ENCODE measurements at regions not wholly inside any gene's neighbourhood (a gene's known extent, or its start where the extent isn't known, plus 50 kb on each side); places are given as distances from the start of the nearest gene placed in this dataset.

DNA sequence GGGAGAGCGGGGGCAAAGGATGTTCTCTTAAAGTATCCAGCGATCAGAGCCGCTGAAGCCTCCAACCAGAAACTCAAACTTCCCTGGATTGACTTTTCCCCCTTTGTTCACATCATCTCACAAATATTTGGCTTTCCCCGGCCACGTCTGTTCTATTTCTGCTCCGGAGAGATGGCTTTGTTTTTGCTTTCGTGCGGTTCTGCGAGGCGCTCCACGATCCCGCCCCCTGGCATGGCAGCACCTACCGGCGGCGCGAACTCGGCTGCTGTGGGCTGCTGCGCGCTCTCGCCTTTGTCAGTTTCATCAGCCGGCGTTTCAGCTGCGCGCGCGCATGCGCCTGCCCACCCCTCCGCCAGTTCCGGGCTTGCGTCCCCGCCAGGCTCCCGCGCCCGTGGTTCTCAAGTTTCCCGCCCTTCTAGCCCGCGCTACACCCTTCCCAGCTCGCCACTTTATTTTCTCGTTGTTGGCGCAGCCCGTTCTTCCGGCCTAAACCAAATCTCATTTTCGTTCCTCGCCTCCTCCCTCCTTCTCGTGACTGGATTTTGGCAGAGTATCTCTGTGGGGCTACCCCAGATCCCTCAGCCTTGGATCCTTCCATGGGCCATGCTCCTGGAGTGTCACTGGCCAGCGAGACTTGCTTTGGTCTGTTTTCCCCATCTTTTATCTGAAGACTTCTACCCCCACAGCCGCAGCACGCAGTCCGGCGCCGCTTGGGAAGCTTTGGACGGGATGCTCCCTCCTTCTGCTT lies 98.0 kb downstream of the INSIG2 start:
- DNase-seq (ENCODE audit: low spot score): peak; percentile 89

DNA sequence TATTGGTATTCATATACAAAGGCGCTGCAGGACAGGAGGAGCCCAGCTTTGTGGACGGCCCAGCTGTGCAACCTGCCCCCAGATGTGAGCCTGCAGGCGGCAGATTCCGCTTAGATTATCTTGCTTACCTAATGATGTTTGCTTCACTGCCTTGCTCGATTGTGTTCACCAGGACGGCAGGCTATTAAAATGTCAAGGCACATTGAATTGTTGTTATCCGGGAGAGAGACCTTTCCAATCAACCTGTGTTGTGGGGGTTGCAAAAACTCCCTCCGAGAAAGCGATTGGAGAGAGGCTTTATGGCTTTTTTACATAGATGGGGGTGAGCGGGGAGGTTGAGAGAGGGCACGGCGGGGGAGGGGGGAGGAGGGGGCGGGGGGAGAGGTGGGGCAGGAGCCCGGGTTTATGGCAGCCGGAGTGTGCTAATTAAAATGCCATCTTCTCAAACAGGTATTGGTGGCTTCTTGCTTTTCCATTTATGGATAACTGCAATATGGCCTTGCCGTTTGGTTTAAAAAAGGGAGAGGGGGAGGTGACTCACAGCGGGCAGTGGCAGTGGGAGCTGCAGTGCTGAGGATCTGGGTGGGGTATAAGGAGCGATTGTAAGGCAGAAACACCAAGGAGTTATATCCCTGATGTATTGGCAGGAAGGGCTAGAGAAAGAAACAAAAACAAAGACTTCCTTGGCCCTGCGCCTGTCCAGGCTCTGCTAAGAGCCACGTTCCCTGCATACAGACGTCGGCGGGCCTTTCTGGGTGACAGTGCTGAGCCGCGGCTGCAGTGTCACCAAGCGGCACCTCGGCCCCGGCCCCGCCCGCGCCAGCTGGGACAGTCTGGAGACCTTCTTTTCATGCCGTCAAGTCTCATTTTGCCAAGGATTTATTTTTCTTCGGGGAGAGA lies 97.2 kb downstream of the INSIG2 start:
- peak; percentile 53 for DNase-seq (ENCODE audit: low spot score)

DNA sequence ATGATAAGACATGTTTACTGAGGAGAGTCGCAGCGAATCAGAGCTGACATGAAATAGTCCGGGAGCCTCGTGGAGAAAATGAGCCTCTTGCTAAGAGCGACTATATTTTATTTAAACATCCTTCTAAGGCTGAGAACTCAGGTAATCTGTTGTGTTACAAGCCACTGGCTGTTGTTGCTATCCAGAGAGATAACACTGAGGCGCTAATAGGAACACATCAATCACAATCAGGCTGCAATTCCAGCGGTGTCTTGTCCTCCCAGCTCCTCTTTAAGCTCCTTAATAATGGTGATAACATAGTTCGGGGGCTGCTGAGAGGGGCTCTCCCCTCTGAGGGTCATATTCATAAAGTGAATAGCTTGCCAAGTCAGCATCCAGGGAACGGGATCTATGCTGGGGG lies 95.1 kb downstream of the INSIG2 start:
- no peak for DNase-seq (ENCODE audit: low spot score)

DNA sequence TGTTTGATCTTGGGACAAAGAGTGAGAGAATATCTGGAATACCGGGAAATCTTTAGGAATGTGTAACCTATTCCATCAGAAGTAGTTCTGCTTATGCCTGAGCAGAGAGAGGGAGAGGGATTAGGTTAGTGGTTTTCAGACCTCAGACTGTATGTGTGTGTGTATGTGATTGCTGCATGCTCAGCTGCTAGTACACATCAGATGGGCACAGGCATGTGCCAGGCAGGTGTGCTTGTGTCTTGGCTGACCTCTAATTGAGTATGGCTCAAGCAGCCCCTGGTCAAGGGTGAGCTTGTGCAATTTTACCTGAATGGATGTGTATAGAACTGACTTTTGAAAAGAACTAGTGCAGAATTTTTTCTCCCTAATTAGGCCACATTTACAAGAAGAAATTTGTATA lies 91.2 kb downstream of the INSIG2 start:
- DNase-seq (ENCODE audit: low spot score): no peak

DNA sequence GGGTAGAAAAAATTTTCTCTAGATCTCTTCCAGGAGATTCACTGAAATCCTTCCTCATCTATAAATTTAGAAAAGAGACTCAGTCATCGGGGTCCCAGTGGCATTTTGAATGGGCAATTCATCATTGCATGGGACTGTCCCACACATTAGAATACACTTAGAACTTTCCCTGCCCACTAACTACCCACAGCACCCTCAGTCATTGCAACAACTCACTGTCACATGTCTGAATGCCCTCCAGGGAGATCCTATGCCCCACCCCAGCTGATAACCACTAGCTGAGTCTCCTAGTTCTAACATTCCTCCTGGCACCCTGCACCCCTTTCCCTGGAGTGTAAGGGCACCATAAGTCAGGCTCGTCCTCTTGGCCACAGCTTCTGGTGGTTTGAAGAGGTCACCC lies 89.6 kb downstream of the INSIG2 start:
- no peak for DNase-seq (ENCODE audit: low spot score)

DNA sequence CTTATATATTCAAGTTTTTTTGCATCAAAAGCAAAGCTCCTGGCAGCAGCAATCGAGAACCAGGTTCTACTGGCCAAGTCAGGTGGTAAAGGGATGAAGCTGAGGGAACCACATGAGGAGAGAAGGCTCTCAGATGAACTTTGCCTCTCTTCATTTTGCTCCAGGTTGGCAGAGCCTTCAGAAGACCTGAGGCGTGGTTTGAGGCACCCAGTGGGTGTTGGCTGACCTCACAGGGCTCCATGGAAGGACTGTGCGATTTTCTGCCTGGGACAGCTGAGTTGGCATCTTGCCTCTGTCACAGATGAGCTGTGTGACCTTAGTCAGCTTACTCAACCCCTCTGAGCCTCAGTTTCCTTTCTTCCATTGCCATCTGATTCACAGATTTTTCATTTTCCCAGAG lies 89.0 kb downstream of the INSIG2 start:
- no peak for DNase-seq (ENCODE audit: low spot score)

DNA sequence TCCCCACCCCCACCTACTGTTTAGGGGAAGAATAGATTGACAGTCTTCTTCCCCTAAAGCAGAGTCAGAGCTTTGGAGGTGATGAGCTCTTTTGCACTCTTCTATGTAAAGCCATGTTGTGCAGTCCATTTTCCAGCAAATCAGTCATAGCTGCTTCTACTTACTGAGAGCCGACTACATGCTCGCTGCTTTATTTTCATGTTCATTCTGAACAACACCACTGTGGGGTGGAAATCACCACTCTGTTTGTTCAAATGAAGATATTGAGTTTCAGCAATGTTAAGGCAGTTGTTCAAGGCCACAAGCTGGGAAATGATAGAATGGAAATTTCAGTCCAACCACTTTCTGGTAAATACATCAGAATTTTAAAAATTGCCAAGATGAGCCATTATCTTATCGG lies 88.3 kb downstream of the INSIG2 start:
- no peak for DNase-seq (ENCODE audit: low spot score)

DNA sequence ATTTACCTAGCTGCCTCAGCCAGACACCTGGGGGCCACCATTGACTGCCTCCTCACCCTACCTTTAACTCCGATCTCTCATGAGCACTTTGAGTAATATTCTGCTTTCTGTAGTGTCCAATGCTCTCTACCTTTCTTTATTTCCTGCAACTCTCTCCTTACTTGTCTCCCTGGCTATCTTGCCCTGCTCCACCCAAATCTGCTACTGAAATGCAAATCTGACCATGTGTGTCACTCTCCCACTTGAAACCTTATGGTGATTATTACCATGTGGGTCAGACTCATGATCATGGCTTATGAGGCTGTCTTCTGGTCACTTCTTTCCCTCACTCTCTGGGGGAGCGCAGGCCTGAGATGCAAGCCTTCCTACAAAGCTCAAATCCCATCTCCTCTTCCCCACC lies 83.3 kb downstream of the INSIG2 start:
- no peak for DNase-seq (ENCODE audit: low spot score)

DNA sequence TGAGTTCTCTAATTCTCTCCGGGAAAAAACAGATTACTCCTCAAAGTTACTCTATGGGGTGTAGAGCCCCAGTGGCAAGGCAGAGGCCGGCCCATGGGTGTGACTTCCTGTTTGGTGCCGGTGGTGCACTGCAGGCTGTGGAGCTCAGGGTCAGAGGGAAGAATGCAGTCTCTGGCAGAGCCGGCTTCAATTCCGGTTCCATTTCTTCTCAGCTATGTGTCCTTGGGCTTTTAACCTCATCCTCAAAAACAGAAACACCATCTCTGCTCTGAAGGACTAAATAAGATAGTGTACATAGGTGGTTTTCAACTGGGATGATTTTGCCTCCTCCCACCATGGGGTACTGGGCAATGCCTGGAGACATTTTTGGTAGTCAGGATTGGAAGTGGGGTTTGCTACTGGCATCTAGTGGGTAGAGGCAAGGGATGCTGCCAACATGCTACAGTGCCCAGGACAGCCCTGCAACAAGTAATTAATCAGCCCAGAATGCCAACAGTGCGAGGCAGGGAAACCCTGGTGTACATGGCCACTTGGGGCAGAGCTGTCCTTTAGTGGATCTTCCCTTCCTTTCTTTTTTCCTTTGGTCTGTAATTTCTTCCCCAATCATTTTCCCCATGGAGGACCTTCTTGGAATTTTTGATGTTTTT lies 81.2 kb downstream of the INSIG2 start:
- DNase-seq (ENCODE audit: low spot score): no peak

DNA sequence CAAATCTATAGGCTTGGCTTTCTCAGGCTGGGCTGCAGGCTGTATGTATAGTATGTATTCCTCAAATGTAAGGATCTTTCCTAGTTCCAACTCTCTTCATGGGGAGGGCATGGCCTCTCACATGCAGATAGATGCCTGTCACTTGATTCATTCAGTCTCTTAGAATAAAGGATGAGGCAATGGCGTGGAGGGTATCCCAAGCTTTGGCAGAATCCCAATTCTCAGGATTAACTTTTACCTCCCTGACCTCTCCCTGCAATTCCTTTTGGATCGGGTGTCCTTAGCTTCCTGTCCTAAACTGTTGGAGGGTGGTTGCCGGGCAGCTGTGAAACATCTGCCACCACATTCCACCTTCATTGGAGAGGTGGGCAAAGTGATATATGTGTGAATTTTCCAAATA lies 80.3 kb downstream of the INSIG2 start:
- DNase-seq (ENCODE audit: low spot score): no peak

DNA sequence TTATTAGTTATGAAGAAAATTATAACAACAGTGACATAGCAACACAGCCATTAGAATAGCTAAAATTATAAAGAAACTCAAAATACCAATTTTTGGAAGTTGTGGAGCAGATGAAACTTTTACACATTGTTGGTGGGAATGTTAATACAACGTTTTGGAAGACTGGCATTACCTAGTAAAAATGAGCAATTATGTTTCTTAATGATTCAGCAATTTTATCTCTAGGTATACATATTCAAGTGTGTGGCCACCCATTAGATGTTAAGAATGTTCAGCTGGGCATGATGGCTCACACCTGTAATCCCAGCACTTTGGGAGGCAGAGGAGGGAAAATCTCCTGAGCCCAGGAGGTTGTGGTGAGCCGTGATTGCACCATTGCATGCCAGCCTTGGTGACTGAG lies 78.8 kb downstream of the INSIG2 start:
- DNase-seq (ENCODE audit: low spot score): no peak

DNA sequence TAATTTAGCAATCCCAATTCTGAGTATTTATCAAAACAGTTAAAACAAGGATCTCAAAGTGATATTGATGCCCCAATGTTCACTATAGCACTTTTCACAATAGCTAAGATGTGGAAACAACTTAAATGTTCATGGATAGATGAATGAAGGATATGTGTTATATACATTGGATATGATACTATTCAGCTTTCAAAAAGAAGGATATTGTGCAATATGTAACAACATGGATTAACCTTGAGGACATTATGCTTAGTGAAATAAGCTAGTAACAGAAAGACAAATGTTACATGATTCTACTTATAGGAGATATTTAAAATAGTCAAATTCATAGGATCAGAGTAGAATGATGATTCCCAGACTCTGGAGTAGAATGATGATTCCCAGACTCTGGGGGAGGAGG lies 78.0 kb downstream of the INSIG2 start:
- no peak for DNase-seq (ENCODE audit: low spot score)

DNA sequence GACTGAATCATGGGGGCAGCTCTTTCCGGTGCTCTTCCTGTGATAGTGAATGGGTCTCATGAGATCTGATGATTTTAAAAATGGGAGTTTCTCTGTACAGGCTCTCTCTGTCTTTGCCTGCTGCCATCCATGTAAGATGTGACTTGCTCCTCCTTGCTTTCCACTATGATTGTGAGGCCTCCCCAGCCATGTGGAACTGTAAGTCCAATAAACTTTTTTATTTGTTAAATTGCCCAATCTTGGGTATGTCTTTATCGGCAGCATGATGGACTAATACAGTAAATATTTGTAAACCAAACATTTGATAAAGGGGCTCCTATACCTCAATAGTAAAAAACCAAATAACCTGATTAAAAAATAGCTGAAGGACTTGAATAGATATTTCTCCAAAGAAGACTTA lies 77.3 kb downstream of the INSIG2 start:
- DNase-seq (ENCODE audit: low spot score): no peak
